Activated CD8-positive, alpha-beta T cell treated with anti-CD3 and anti-CD28 coated beads for 36 hours (primary cell): ENCODE measurements at regions not wholly inside any gene's neighbourhood (a gene's known extent, or its start where the extent isn't known, plus 50 kb on each side); places are given as distances from the start of the nearest gene placed in this dataset.

Experiments used
- ATAC-seq: fragments of 200-7000 bp; cut with Tn5 transposase; one replicate; pipeline ENCODE4 v1.10.0; 2021; ENCODE audit warnings: mild to moderate bottlenecking, moderate library complexity
- CTCF ChIA-PET: fragments of 350-600 bp; sonication (Branson Sonifier 250); formaldehyde crosslinking; loops from one replicate; lab custom pipeline; 2021; ENCODE audit warnings: antibody characterized with exemption; lab: Charles Lee
- POLR2A ChIA-PET: fragments of 350-600 bp; sonication (Branson Sonifier 250); formaldehyde crosslinking; loops from one replicate; lab custom pipeline; 2021; ENCODE audit warnings: antibody characterized with exemption; lab: Charles Lee
- DNase-seq: peaks from one replicate; pipeline ENCODE4 v3.0.0-alpha.2; 2020
- H3K27ac Mint-ChIP-seq: one replicate; pipeline ENCODE4 v1.8.0; 2021; ENCODE audit warnings: mild to moderate bottlenecking, mixed read lengths
- H3K27me3 Mint-ChIP-seq: one replicate; pipeline ENCODE4 v1.8.0; 2021; ENCODE audit warnings: mixed read lengths
- H3K36me3 Mint-ChIP-seq: one replicate; pipeline ENCODE4 v1.8.0; 2021; ENCODE audit warnings: low read depth, mixed read lengths
- H3K4me1 Mint-ChIP-seq: one replicate; pipeline ENCODE4 v1.8.0; 2021; ENCODE audit warnings: low read depth, mixed read lengths
- H3K4me3 Mint-ChIP-seq: one replicate; pipeline ENCODE4 v1.8.0; 2021; ENCODE audit warnings: mild to moderate bottlenecking, moderate library complexity, mixed read lengths
- H3K9me3 Mint-ChIP-seq: one replicate; pipeline ENCODE4 v1.8.0; 2021; ENCODE audit warnings: mixed read lengths
- CTCF ChIP-seq: fragments of 200-600 bp; IDR thresholded peaks from one replicate; pipeline ENCODE4 v1.8.0; 2022; ENCODE audit warnings: antibody characterized with exemption, mild to moderate bottlenecking
- intact Hi-C: fragments of 100-400 bp; cut with micrococcal nuclease; formaldehyde crosslinking; loops from one replicate; pipeline ENCODE4 v1.10.0; 2022

- DNase-seq (no peak), ATAC-seq (no peak)
- ChIA-PET CTCF (no interaction called here), POLR2A (no interaction called here)
- H3K9me3 Mint-ChIP-seq, result no peaks in the 10 kb centered on the region
- intact Hi-C loops, result no loop called here
- peaks cover 2% of the 10 kb centered on the region for H3K27me3 Mint-ChIP-seq
- peaks cover 30% of the 10 kb centered on the region for H3K4me1 Mint-ChIP-seq
- no peak overlapping the region for H3K4me3 Mint-ChIP-seq
- no peak overlapping the region for H3K27ac Mint-ChIP-seq
- H3K36me3 Mint-ChIP-seq, result peaks cover 1% of the 10 kb centered on the region
- TF ChIP-seq CTCF, result no peak
Observed at GRCh38 chr13:99126821-99127220, 73.8 kb upstream of the UBAC2 start.

DNA sequence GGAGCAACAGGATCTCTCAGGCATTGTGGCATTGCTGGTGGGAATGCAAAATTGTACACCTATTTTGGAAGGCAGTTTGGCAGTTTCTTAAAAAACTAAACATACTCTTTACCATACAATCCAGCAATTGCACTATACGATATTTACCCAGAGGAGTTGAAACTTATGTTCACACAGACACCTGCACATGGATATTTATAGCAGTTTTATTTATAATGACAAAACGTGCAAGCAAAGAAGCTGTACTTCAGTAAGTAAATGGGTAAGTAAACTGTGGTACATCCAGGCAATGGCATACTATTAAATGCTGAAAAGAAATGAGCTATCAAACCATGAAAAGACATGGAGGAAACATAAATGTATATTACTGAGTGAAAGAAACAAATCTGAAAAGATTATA is 71.6 kb upstream of the UBAC2 start:
- Mint-ChIP-seq H3K27ac (no peak overlapping the region), H3K4me1 (peaks cover 16% of the 10 kb centered on the region), H3K4me3 (no peak overlapping the region), H3K36me3 (no peaks in the 10 kb centered on the region), H3K9me3 (no peaks in the 10 kb centered on the region), H3K27me3 (no peaks in the 10 kb centered on the region)
- CTCF ChIA-PET, result interaction anchor here (1.1 kb wide), 1 partner anchor 137 kb away, joined by 3 read pairs; no protein-coding TSS in a partner anchor
- intact Hi-C loops, result no loop called here
- ATAC-seq, result no peak
- POLR2A ChIA-PET, result interaction anchor here (0.5 kb wide), 1 partner anchor 823 kb away, joined by 3 read pairs; no protein-coding TSS in a partner anchor
- no peak for TF ChIP-seq CTCF
- no peak for DNase-seq

DNA sequence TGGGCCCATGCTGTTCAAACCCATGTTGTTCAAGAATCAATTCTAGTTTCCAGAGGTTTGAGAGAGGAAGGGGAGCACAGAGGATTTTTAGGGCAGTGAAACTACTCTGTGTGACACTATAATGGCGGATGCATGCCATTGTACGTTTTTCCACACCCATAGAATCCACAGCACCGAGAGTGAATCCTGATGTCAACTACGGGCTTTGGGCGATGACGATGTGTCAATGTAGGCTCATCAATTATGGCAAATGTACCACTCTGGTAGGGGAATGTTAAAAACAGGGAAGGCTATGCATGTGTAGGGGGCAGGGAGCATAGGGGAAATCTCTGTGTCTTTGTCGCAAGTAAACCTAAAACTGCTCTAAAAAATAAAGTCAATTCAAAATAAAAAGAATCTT is 70.7 kb upstream of the UBAC2 start:
- no peak overlapping the region for H3K27ac Mint-ChIP-seq
- H3K4me1 Mint-ChIP-seq, result peaks cover 7% of the 10 kb centered on the region
- no peak for ATAC-seq
- TF ChIP-seq CTCF, result no peak
- CTCF ChIA-PET, result interaction anchor here (1.1 kb wide), 1 partner anchor 136 kb away, joined by 3 read pairs; no protein-coding TSS in a partner anchor
- H3K4me3 Mint-ChIP-seq, result no peak overlapping the region
- DNase-seq, result no peak
- intact Hi-C loops, result no loop called here
- no peaks in the 10 kb centered on the region for H3K9me3 Mint-ChIP-seq
- POLR2A ChIA-PET, result no interaction called here
- no peaks in the 10 kb centered on the region for H3K36me3 Mint-ChIP-seq
- H3K27me3 Mint-ChIP-seq, result no peaks in the 10 kb centered on the region

GRCh38 chr13:99131410-99131809 is 69.2 kb upstream of the UBAC2 start:
- intact Hi-C loops, result no loop called here
- CTCF ChIA-PET, result interaction anchor here (1.0 kb wide), 1 partner anchor 135 kb away, joined by 3 read pairs; no protein-coding TSS in a partner anchor
- ATAC-seq (no peak), DNase-seq (no peak)
- Mint-ChIP-seq H3K27ac (no peak overlapping the region), H3K36me3 (no peaks in the 10 kb centered on the region), H3K9me3 (no peaks in the 10 kb centered on the region), H3K4me1 (no peaks in the 10 kb centered on the region), H3K27me3 (no peaks in the 10 kb centered on the region), H3K4me3 (no peak overlapping the region)
- POLR2A ChIA-PET, result no interaction called here
- no peak for TF ChIP-seq CTCF

DNA sequence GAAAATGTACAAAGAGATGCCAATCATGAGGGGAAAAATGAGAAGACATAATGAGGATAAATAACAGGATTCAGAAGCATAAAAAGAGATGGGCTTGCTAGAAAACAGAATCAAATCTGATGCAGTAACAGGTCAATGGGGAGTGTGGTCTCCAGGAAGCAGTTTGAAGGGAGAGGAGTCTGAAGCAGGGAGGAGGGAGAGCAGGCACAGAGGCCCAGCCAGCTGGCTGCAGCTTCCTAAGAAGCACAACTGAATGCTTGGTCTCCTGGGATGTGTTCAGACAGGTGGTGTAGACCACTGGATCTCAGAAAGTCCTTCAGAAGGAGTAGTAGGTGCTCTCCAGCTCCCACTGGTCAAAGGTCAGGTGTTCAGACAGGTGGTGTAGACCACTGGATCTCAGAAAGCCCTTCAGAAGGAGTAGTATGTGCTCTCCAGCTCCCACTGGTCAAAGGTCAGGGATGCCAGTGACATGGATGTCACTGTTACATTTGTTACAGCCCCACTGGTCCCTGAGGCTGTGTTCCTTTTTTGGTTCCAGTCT is 68.3 kb upstream of the UBAC2 start:
- no peak for DNase-seq
- POLR2A ChIA-PET, result no interaction called here
- Mint-ChIP-seq H3K27ac (no peak overlapping the region), H3K36me3 (no peaks in the 10 kb centered on the region), H3K4me3 (no peak overlapping the region), H3K4me1 (no peaks in the 10 kb centered on the region), H3K9me3 (no peaks in the 10 kb centered on the region), H3K27me3 (no peaks in the 10 kb centered on the region)
- intact Hi-C loops, result no loop called here
- no peak for ATAC-seq
- CTCF ChIA-PET, result interaction anchor here (1.0 to 1.5 kb wide), 2 partner anchors 44 to 134 kb away, joined by 3 to 6 read pairs; no protein-coding TSS in a partner anchor
- TF ChIP-seq CTCF, result no peak
